ENCODE measurements at regions not wholly inside any gene's neighbourhood (a gene's known extent, or its start where the extent isn't known, plus 50 kb on each side); places are given as distances from the start of the nearest gene placed in this dataset.

DNA sequence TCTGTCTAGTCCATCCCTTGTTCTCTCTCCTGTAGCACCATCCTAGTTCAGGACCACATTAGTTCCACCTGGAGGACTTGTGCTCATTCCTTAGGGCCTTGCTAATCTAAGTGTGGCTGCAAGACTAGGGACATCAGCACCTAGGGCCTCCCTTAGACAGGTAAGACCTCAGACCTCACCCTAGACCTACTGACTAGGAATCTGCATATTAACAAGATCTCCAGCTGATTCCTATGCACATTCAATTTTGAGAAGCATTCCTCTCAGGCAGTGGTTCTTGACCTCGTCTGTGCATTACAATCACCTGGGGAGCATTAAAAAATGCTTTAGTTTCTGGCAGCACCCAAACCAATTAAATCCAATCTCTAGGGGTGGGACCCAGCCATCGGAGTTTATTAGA lies 238.4 kb upstream of the RGMA start:
- Histone ChIP-seq H3K9me3 (replicated peaks; ENCODE audit: low read length) (no peaks in the 10 kb centered on the region), H3K4me3 (ENCODE audit: low read length) (no peak overlapping the region), H3K4me1 (ENCODE audit: control insufficient read depth, insufficient read depth, low read length) (no peaks in the 10 kb centered on the region), H3K4me2 (ENCODE audit: low read length) (no peak overlapping the region), H3K27me3 (ENCODE audit: control insufficient read depth, insufficient read depth, low read length) (no peaks in the 10 kb centered on the region), H3K36me3 (ENCODE audit: insufficient read depth, low read length) (no peaks in the 10 kb centered on the region), H3K9ac (ENCODE audit: low read depth, low read length) (no peak overlapping the region)

DNA sequence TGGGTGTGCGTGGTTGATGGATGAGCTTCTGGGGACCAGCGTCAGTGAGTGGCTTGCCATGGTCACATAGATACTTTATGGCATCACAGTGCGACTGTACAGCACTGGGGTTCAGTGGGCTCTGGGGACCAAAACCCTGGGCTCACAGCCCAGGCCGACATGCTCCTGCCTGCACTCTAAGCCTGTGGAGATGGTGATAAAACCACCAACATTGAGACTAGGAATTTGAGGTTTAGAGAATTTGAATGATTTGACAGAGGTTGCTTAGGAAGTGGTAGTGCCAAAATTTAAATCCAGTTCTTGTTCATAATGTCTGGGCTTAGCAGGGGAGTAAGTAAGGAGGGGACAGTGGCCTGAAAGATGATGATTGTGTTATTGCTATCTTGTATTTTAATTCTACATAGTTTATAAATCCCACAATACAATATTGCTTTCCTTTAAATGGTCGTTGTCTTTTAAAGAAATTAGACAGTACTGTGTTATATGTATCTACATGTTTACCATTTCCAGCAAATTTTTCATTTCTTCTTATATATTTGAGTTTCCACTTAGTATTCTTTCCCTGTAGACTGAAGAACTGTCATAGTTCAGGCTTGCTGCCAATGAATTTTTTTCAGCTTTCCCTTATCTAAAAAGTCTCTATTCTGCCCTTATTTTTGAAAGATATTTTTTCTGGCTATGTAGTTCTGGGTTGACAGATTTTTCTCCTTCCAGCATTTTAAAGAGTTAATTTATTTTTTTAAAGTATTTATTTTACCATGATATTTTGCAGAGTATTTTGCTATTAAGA lies 235.4 kb upstream of the RGMA start:
- Histone ChIP-seq H3K9ac (ENCODE audit: low read depth, low read length) (no peak overlapping the region), H3K4me2 (ENCODE audit: low read length) (no peak overlapping the region), H3K36me3 (ENCODE audit: insufficient read depth, low read length) (no peaks in the 10 kb centered on the region), H3K4me1 (ENCODE audit: control insufficient read depth, insufficient read depth, low read length) (no peaks in the 10 kb centered on the region), H3K4me3 (ENCODE audit: low read length) (no peak overlapping the region), H3K9me3 (replicated peaks; ENCODE audit: low read length) (peaks cover 4% of the 10 kb centered on the region), H3K27me3 (ENCODE audit: control insufficient read depth, insufficient read depth, low read length) (no peaks in the 10 kb centered on the region)

DNA sequence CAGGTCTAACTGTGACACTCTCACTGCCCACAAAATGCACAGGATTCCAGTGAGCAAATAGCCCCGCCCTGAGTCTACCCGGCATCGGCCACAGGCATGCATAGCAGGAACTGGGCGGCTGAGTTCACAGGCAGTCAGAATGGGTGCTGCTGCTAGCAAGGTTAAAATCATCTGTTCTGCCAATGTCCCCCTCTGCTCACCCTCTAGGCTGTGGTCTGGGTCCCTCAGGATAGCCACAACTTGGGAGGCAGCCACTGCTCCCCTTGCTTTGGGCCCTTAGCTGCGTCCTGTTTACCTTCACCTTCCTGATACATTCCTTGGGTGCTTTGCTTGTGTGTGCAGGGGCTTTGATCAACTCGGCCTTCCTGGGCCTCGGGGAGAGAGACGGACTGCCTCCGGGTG lies 232.9 kb upstream of the RGMA start:
- Histone ChIP-seq H3K27me3 (ENCODE audit: control insufficient read depth, insufficient read depth, low read length) (no peaks in the 10 kb centered on the region), H3K4me2 (ENCODE audit: low read length) (no peak overlapping the region), H3K4me1 (ENCODE audit: control insufficient read depth, insufficient read depth, low read length) (no peaks in the 10 kb centered on the region), H3K36me3 (ENCODE audit: insufficient read depth, low read length) (no peaks in the 10 kb centered on the region), H3K9ac (ENCODE audit: low read depth, low read length) (no peak overlapping the region), H3K9me3 (replicated peaks; ENCODE audit: low read length) (peaks cover 4% of the 10 kb centered on the region), H3K4me3 (ENCODE audit: low read length) (no peak overlapping the region)

DNA sequence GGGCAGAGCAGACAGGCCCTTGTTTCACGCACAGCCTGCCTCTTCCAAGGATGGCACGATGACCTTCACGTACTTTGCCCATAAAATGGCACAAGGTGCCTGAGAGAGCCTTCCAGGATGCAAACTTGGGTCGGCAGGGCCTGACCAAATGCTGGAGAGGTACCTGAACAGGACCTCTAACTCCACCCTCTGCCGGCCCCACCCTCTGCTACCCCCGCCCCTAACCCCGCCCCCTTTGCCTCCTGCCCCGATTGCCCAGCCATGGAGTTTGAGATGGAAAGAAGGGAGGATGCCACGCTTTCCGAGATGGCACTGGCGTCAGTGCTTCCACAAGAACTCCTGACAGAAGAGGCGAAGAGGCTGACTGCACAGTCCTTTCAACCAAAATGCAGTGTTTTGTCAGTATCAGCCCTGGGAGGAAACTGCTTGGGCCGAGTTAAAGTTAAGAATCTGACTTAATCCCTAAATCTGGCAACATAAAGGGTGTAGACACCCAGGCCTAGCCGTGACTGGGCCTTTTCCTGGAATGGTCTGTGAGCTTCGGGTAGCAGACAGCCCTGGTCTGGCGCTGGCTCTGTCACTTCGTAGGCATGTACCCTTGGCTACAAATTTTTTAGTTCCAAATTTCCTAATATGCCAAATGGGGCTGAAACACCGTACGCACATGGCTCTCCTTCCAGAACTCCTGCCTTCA lies 230.3 kb upstream of the RGMA start:
- peaks cover 7% of the 10 kb centered on the region for H3K9me3 ChIP-seq (replicated peaks; ENCODE audit: low read length)
- H3K4me2 ChIP-seq (ENCODE audit: low read length), result no peak overlapping the region
- no peaks in the 10 kb centered on the region for H3K36me3 ChIP-seq (ENCODE audit: insufficient read depth, low read length)
- no peaks in the 10 kb centered on the region for H3K27me3 ChIP-seq (ENCODE audit: control insufficient read depth, insufficient read depth, low read length)
- H3K9ac ChIP-seq (ENCODE audit: low read depth, low read length), result no peak overlapping the region
- no peak overlapping the region for H3K4me3 ChIP-seq (ENCODE audit: low read length)
- H3K4me1 ChIP-seq (ENCODE audit: control insufficient read depth, insufficient read depth, low read length), result no peaks in the 10 kb centered on the region

DNA sequence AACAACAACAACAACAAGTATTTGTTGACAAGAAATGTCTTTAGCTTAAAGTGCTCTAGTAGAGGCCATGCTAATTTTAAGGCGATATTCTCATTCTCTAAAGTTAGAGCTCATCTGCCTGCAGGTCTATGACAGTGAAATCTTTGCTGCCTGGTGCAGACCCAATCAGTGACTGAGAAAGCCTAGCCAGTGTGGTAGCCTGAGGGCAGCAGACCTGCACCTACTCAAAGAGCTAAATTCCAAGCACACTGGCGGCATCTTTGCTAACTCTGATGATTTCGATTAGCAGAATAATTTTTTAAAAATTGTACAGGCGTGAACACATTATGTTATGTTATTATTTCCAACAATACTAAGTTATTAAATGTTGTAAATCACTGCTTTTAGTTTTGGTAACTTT lies 228.8 kb upstream of the RGMA start:
- no peak overlapping the region for H3K9ac ChIP-seq (ENCODE audit: low read depth, low read length)
- H3K4me1 ChIP-seq (ENCODE audit: control insufficient read depth, insufficient read depth, low read length), result no peaks in the 10 kb centered on the region
- no peak overlapping the region for H3K4me3 ChIP-seq (ENCODE audit: low read length)
- H3K4me2 ChIP-seq (ENCODE audit: low read length), result no peak overlapping the region
- peaks cover 13% of the 10 kb centered on the region for H3K9me3 ChIP-seq (replicated peaks; ENCODE audit: low read length)
- no peaks in the 10 kb centered on the region for H3K36me3 ChIP-seq (ENCODE audit: insufficient read depth, low read length)
- H3K27me3 ChIP-seq (ENCODE audit: control insufficient read depth, insufficient read depth, low read length), result no peaks in the 10 kb centered on the region

DNA sequence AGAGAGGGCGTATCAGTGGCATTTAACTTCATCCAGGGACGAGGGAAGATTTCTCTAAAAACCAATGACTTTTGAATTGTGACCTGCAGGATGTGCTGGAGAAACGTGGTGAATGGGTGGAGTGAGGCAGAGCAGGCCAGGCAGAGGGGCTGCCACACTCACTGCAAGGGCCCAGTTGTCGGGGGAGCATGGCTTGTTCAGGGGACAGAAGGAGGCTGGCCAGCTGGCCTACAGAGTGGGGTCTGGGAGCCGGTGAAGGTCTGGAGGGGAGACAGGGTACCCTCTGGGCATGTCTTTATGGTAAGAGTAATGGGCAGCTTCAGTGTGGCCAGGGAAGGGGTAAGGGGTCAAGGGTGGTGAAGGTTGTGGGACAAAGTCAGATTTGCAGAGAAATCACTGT lies 225.2 kb upstream of the RGMA start:
- Histone ChIP-seq H3K4me1 (ENCODE audit: control insufficient read depth, insufficient read depth, low read length) (no peaks in the 10 kb centered on the region), H3K27me3 (ENCODE audit: control insufficient read depth, insufficient read depth, low read length) (no peaks in the 10 kb centered on the region), H3K4me3 (ENCODE audit: low read length) (no peak overlapping the region), H3K4me2 (ENCODE audit: low read length) (no peak overlapping the region), H3K9me3 (replicated peaks; ENCODE audit: low read length) (peaks cover 13% of the 10 kb centered on the region), H3K9ac (ENCODE audit: low read depth, low read length) (no peak overlapping the region), H3K36me3 (ENCODE audit: insufficient read depth, low read length) (no peaks in the 10 kb centered on the region)

DNA sequence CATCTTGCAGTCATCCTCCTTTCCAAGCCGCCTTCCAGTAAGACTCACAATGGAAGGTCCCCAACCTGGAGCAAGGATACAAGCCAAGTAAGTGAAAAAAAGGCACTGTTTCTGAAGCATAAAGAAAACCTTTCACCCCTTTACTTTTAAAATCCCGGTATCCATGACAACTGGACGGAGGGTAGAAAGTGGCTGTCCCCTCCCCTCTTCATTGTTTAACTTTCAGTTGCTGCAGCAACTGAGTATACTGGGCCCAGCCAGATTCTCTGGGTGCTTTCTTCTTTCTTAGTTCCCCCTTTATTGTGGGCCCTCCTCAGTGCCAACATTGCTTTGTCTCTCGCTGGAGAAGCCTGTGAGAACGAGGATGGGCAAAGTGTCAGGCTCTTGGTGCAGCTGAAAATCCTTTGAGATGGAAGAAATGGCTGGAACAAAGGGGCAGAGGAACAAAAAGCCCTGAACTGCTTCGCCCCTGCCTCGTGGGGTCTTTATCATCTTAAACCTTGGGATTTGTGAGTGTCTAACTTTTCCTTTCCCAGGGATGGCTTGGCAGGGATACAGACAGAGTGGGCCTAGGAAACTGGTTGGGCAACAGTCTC lies 224.0 kb upstream of the RGMA start:
- Histone ChIP-seq H3K4me1 (ENCODE audit: control insufficient read depth, insufficient read depth, low read length) (no peaks in the 10 kb centered on the region), H3K4me2 (ENCODE audit: low read length) (no peak overlapping the region), H3K4me3 (ENCODE audit: low read length) (no peak overlapping the region), H3K27me3 (ENCODE audit: control insufficient read depth, insufficient read depth, low read length) (no peaks in the 10 kb centered on the region), H3K9me3 (replicated peaks; ENCODE audit: low read length) (peaks cover 13% of the 10 kb centered on the region), H3K9ac (ENCODE audit: low read depth, low read length) (no peak overlapping the region), H3K36me3 (ENCODE audit: insufficient read depth, low read length) (no peaks in the 10 kb centered on the region)

DNA sequence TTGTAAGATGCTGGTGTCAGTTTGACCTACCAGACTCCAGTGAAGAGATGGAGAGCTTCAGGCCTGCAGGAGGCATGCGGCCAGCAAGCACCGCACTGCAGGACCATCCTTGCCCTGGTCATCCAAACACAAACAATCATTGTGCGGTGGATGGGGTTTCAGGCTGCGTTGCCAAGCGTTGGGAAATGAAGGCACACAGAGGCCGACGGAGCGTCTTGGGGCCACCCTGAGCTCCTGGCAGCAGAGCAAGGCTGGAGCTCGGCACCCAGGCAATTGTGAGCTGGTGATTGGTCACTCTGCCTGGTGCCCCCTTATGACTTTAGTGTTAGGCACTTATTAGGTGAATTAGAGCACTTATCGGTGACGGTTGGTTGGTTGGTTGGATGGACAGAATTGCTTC lies 222.6 kb upstream of the RGMA start:
- Histone ChIP-seq H3K27me3 (ENCODE audit: control insufficient read depth, insufficient read depth, low read length) (no peaks in the 10 kb centered on the region), H3K4me3 (ENCODE audit: low read length) (no peak overlapping the region), H3K9me3 (replicated peaks; ENCODE audit: low read length) (peaks cover 13% of the 10 kb centered on the region), H3K4me2 (ENCODE audit: low read length) (no peak overlapping the region), H3K36me3 (ENCODE audit: insufficient read depth, low read length) (no peaks in the 10 kb centered on the region), H3K4me1 (ENCODE audit: control insufficient read depth, insufficient read depth, low read length) (no peaks in the 10 kb centered on the region), H3K9ac (ENCODE audit: low read depth, low read length) (no peak overlapping the region)

DNA sequence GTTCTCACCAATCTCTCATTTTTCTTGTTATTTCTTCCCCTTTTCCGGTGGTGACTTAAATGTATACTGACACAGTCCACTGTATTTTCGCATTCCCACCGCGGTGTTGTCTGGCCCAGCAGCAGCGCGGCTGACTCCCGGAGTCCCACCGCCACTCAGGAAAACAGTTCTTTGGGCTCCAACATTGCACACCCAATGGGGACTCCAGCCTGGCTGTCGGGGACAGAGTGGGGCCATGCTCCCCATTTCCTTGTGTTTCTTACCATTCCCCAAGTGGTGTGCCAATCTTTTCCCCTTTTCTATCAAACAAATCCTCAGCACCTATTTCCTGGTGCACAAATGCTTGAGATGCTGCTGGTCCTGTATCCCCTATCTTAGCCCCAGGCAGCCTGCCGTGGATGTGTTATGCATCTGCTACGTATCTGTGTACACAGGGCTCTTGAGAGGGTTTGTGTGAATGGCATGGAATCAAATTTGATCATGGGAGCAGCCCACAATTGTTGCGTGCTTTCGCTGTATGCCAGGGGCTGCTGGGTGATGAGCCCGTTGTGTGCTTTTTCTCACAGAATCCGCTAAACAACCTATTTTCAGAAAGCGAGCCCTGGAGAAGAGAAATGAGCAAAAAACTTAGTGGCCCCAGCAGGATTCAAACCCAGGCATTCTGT lies 219.1 kb upstream of the RGMA start:
- no peak overlapping the region for H3K4me2 ChIP-seq (ENCODE audit: low read length)
- no peak overlapping the region for H3K4me3 ChIP-seq (ENCODE audit: low read length)
- peaks cover 7% of the 10 kb centered on the region for H3K9me3 ChIP-seq (replicated peaks; ENCODE audit: low read length)
- H3K27me3 ChIP-seq (ENCODE audit: control insufficient read depth, insufficient read depth, low read length), result no peaks in the 10 kb centered on the region
- no peaks in the 10 kb centered on the region for H3K36me3 ChIP-seq (ENCODE audit: insufficient read depth, low read length)
- no peaks in the 10 kb centered on the region for H3K4me1 ChIP-seq (ENCODE audit: control insufficient read depth, insufficient read depth, low read length)
- no peak overlapping the region for H3K9ac ChIP-seq (ENCODE audit: low read depth, low read length)

DNA sequence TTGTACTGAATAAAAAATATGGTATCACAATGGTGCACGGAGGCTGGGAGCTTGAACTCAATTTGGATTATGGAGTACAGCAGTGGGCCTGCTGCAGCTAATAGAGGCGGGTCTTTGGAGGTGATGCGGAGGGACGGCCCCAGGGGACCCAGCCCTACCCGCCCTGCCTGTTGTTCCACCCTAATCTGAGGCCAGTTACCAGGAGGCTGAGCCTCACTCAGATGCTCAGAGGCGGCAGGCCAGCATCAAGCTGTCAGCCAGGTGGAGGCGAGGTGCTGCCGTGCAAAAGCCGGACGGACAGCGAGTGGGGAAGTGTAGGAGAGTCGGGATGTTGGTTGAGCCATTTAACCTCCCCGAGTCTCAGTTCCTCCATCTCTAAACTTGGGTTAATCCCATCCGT lies 218.5 kb upstream of the RGMA start:
- H3K36me3 ChIP-seq (ENCODE audit: insufficient read depth, low read length), result no peaks in the 10 kb centered on the region
- no peak overlapping the region for H3K4me3 ChIP-seq (ENCODE audit: low read length)
- no peak overlapping the region for H3K4me2 ChIP-seq (ENCODE audit: low read length)
- H3K27me3 ChIP-seq (ENCODE audit: control insufficient read depth, insufficient read depth, low read length), result no peaks in the 10 kb centered on the region
- H3K9ac ChIP-seq (ENCODE audit: low read depth, low read length), result no peak overlapping the region
- H3K9me3 ChIP-seq (replicated peaks; ENCODE audit: low read length), result peaks cover 3% of the 10 kb centered on the region
- H3K4me1 ChIP-seq (ENCODE audit: control insufficient read depth, insufficient read depth, low read length), result no peaks in the 10 kb centered on the region

DNA sequence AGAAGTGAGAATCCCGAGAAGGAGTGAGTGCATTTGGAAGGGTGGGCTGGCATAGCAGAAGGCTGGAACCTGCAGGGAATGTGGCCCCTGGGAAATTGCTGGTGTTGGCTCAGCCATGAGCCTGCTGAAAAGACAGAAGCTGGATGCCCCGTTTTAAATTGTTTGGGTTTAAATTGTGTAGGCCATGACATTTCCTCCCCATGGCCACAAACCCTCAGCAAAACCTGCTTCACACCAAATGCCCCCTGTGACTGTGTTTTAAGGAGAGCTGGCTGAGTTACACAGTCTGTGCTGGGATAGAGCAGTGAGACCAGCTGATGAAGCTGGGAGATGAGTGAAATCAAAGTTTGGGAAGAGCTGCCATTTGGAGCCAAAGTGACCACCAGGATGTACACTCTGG lies 216.3 kb upstream of the RGMA start:
- Histone ChIP-seq H3K9ac (ENCODE audit: low read depth, low read length) (no peak overlapping the region), H3K36me3 (ENCODE audit: insufficient read depth, low read length) (no peaks in the 10 kb centered on the region), H3K27me3 (ENCODE audit: control insufficient read depth, insufficient read depth, low read length) (no peaks in the 10 kb centered on the region), H3K4me1 (ENCODE audit: control insufficient read depth, insufficient read depth, low read length) (no peaks in the 10 kb centered on the region), H3K4me2 (ENCODE audit: low read length) (no peak overlapping the region), H3K9me3 (replicated peaks; ENCODE audit: low read length) (no peaks in the 10 kb centered on the region), H3K4me3 (ENCODE audit: low read length) (no peak overlapping the region)
